Keratinocyte (primary cell): ENCODE measurements at regions not wholly inside any gene's neighbourhood (a gene's known extent, or its start where the extent isn't known, plus 50 kb on each side); places are given as distances from the start of the nearest gene placed in this dataset.

ENCODE experiments used
- DNase-seq: peaks from one replicate; pipeline ENCODE4 v3.0.0-alpha.2; 2011; ENCODE audit warnings: low read depth, missing footprints, low spot score
- FAIRE-seq: peaks from 2 replicates; lab custom pipeline; 2011; peaks lifted over from hg19 to GRCh38; lab: Jason Lieb, UNC
- H2AFZ ChIP-seq: 2 replicates; pipeline ENCODE4 v1.6.0; 2012; ENCODE audit warnings: low read length, control low read depth, inconsistent platforms; ENCODE audit not compliant: control insufficient read depth
- H3K27ac ChIP-seq: 2 replicates; pipeline ENCODE4 v1.5.1; 2011; ENCODE audit warnings: low read length; ENCODE audit not compliant: control insufficient read depth, insufficient read depth
- H3K27me3 ChIP-seq: 3 replicates; pipeline ENCODE4 v1.6.0; 2011; ENCODE audit warnings: low read length; ENCODE audit not compliant: control insufficient read depth, insufficient read depth; ENCODE audit errors: extremely low read depth
- H3K36me3 ChIP-seq, 2 experiments: 2 replicates in 1 of 2; 3 replicates in 1 of 2; pipeline ENCODE4 v1.5.1; 2011; ENCODE audit warnings: low read length in 2 of 2, mild to moderate bottlenecking in 1 of 2; ENCODE audit not compliant: control insufficient read depth in 2 of 2, insufficient read depth in 2 of 2; ENCODE audit errors: extremely low read depth in 1 of 2
- H3K4me1 ChIP-seq: 3 replicates; pipeline ENCODE4 v1.5.1; 2011; ENCODE audit warnings: low read length; ENCODE audit not compliant: control insufficient read depth, insufficient read depth; ENCODE audit errors: extremely low read depth
- H3K4me2 ChIP-seq: 3 replicates; pipeline ENCODE4 v1.6.0; 2011; ENCODE audit warnings: low read depth, low read length; ENCODE audit not compliant: control insufficient read depth, insufficient read depth; ENCODE audit errors: extremely low read depth
- H3K4me3 ChIP-seq, 3 experiments: fragments of 200-600 bp in 1 of 3; sonication (generic) in 1 of 3; 2 replicates in 2 of 3; 3 replicates in 1 of 3; pipeline ENCODE4 v1.5.1; 2011 to 2016; ENCODE audit warnings: low read length in 3 of 3, mild to moderate bottlenecking in 3 of 3, control low read depth in 2 of 3, inconsistent platforms in 1 of 3, low read depth in 1 of 3, mixed read lengths in 1 of 3, mixed run types in 1 of 3, moderate library complexity in 1 of 3; ENCODE audit not compliant: control insufficient read depth in 2 of 3, insufficient read depth in 2 of 3; ENCODE audit errors: extremely low read depth in 1 of 3
- H3K79me2 ChIP-seq: 2 replicates; pipeline ENCODE4 v1.6.0; 2012; ENCODE audit warnings: low read length; ENCODE audit not compliant: control insufficient read depth, insufficient read depth
- H3K9ac ChIP-seq: 3 replicates; pipeline ENCODE4 v1.6.0; 2011; ENCODE audit warnings: low read length; ENCODE audit not compliant: control insufficient read depth, insufficient read depth; ENCODE audit errors: extremely low read depth
- H3K9me1 ChIP-seq: 3 replicates; pipeline ENCODE4 v1.6.0; 2011; ENCODE audit warnings: low read length; ENCODE audit not compliant: control insufficient read depth, insufficient read depth; ENCODE audit errors: extremely low read depth
- H3K9me3 ChIP-seq: 2 replicates; pipeline ENCODE4 v1.5.1; 2012; ENCODE audit warnings: low read depth, low read length; ENCODE audit not compliant: control insufficient read depth
- H4K20me1 ChIP-seq: 3 replicates; pipeline ENCODE4 v1.6.0; 2011; ENCODE audit warnings: low read length; ENCODE audit not compliant: control insufficient read depth, insufficient read depth; ENCODE audit errors: extremely low read depth
- CTCF ChIP-seq, 3 experiments: IDR thresholded peaks in 1 of 3; conservative IDR thresholded peaks in 1 of 3; optimal IDR thresholded peaks in 1 of 3; 2 replicates in 2 of 3; 3 replicates in 1 of 3; pipeline versions ENCODE3 to v1.5.1; 2011; ENCODE audit warnings: low read length in 3 of 3, mild to moderate bottlenecking in 3 of 3, moderate library complexity in 2 of 3, control low read depth in 1 of 3, inconsistent platforms in 1 of 3; ENCODE audit not compliant: insufficient read depth in 2 of 3; ENCODE audit errors: extremely low read depth in 1 of 3
- EZH2 ChIP-seq: IDR thresholded peaks from one replicate; pipeline ENCODE4 v1.6.1; 2012; ENCODE audit warnings: inconsistent platforms, mild to moderate bottlenecking, low read length, moderate library complexity
- dilution Hi-C: fragments of 300-500 bp; cut with MboI; formaldehyde crosslinking; loops from one replicate; pipeline ENCODE4 v1.7.0; 2020; ENCODE audit warnings: low sequenced_read_pairs; ENCODE audit not compliant: extremely low pct_ligation_motif_present

GRCh38 chr17:31688701-31689100 is 170.3 kb downstream of the COPRS start:
- DNase-seq (no peak), FAIRE-seq (no peak)
- H4K20me1 ChIP-seq: no peaks in the 10 kb centered on the region
- H3K36me3 ChIP-seq: no peaks in the 10 kb centered on the region
- H3K9me3 ChIP-seq: no peaks in the 10 kb centered on the region
- H3K79me2 ChIP-seq: no peaks in the 10 kb centered on the region
- H3K4me3 ChIP-seq: no peak overlapping the region
- TF ChIP-seq EZH2: no peak
- no peak for TF ChIP-seq CTCF (optimal IDR thresholded peaks at IDR 0.05 in 1 of 3, IDR thresholded peaks at IDR 0.05 in 1 of 3, conservative IDR thresholded peaks at IDR 0.05 in 1 of 3; ENCODE audit: extremely low read depth in 1 of 3, insufficient read depth in 2 of 3, low read length in 3 of 3)
- H3K27me3 ChIP-seq: no peaks in the 10 kb centered on the region
- H3K27ac ChIP-seq: no peak overlapping the region
- no peaks in the 10 kb centered on the region for H3K9me1 ChIP-seq
- dilution Hi-C loops: loop anchor here (25.0 kb wide), 1 partner anchor 101 kb away; no protein-coding TSS in a partner anchor
- no peak overlapping the region for H3K9ac ChIP-seq
- no peak overlapping the region for H3K4me2 ChIP-seq
- no peak overlapping the region for H2AFZ ChIP-seq
- no peaks in the 10 kb centered on the region for H3K4me1 ChIP-seq

- H3K9me1 ChIP-seq: no peaks in the 10 kb centered on the region
- H3K4me2 ChIP-seq: no peak overlapping the region
- no peak for DNase-seq
- H3K4me3 ChIP-seq: no peak overlapping the region
- dilution Hi-C loops: loop anchor here (25.0 kb wide), 1 partner anchor 100 kb away; no protein-coding TSS in a partner anchor
- no peaks in the 10 kb centered on the region for H4K20me1 ChIP-seq
- no peak overlapping the region for H3K9ac ChIP-seq
- H3K27ac ChIP-seq: no peak overlapping the region
- no peaks in the 10 kb centered on the region for H3K4me1 ChIP-seq
- H3K79me2 ChIP-seq: no peaks in the 10 kb centered on the region
- no peaks in the 10 kb centered on the region for H3K36me3 ChIP-seq
- no peaks in the 10 kb centered on the region for H3K9me3 ChIP-seq
- H3K27me3 ChIP-seq: no peaks in the 10 kb centered on the region
- TF ChIP-seq EZH2: no peak
- no peak for TF ChIP-seq CTCF (optimal IDR thresholded peaks at IDR 0.05 in 1 of 3, IDR thresholded peaks at IDR 0.05 in 1 of 3, conservative IDR thresholded peaks at IDR 0.05 in 1 of 3; ENCODE audit: extremely low read depth in 1 of 3, insufficient read depth in 2 of 3, low read length in 3 of 3)
- FAIRE-seq: no peak
- H2AFZ ChIP-seq: no peak overlapping the region
Measured at GRCh38 chr17:31687505-31688126, 171.4 kb downstream of the COPRS start.
